Brain microvascular endothelial cell (primary cell): ENCODE measurements at regions not wholly inside any gene's neighbourhood (a gene's known extent, or its start where the extent isn't known, plus 50 kb on each side); places are given as distances from the start of the nearest gene placed in this dataset.
A peak's percentile ranks its signal among the peaks of the same experiment; 100 is the strongest.
"Not testable (repeated sequence)": the region's sequence is repeated elsewhere in the genome, so short reads cannot be mapped to it uniquely, and the experiment has no call there.

Experiments
- DNase-seq: peaks from one replicate; pipeline ENCODE4 v3.0.0-alpha.2; 2020
- H3K27ac ChIP-seq: fragments of 250-450 bp; sonication (Bioruptor Pico); 2 replicates; pipeline ENCODE4 v1.5.1; 2020; ENCODE audit warnings: mild to moderate bottlenecking, moderate library complexity
- H3K27me3 ChIP-seq: fragments of 250-450 bp; sonication (Bioruptor Pico); replicated peaks from 2 replicates; pipeline ENCODE4 v1.5.1; 2020; ENCODE audit warnings: mild to moderate bottlenecking
- H3K36me3 ChIP-seq: fragments of 250-450 bp; sonication (Bioruptor Pico); replicated peaks from 2 replicates; pipeline ENCODE4 v1.5.1; 2020; ENCODE audit warnings: mild to moderate bottlenecking
- H3K4me3 ChIP-seq: 2 replicates; pipeline ENCODE4 v1.5.1; 2011; ENCODE audit warnings: low read depth, mild to moderate bottlenecking, control low read depth, low read length, moderate library complexity
- CTCF ChIP-seq: IDR thresholded peaks from 2 replicates; pipeline ENCODE4 v1.5.1; 2011; ENCODE audit warnings: low read depth, mild to moderate bottlenecking, moderate library complexity, low read length, control low read depth, inconsistent platforms; ENCODE audit errors: missing control alignments
- in situ Hi-C: cut with HindIII; loops from 2 replicates; pipeline ENCODE4 v1.10.0; 2017; ENCODE audit warnings: low sequenced_read_pairs, low pct_ligation_motif_present

DNA sequence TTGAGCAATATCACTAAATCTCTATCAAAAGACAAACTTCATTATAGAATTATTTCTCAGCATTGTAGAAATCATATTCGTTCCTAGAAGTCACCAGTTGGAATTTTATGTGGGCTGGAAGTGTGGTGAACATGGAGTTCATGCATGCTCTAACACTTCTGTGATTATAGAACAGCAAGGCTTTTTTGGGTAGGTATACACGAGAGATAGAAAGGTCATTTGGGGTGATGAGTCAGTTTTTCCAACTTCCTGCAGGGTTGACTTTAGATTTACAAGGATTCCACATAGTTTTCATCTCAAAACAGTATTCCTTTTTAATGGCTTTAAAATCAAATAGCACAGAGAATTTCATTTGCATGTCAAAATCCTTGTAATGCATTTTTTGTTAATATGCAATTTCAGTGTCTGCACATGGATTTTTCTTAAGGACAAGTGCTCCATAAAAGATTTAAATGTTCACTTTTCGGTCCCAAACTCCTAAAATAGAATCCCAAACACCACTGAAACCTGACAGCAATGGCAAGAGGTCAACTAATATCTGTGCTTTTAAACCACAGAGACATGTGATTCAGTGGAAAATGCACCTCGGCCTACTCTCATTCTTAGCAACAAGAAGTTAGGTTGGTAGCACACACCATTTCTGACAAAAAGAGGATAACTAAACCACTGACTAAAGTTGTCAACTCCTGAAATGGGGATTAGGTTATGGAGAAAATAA, 211.0 kb downstream of the MOXD1 start:
- no peak for TF ChIP-seq CTCF
- in situ Hi-C loops = no loop called here

DNA sequence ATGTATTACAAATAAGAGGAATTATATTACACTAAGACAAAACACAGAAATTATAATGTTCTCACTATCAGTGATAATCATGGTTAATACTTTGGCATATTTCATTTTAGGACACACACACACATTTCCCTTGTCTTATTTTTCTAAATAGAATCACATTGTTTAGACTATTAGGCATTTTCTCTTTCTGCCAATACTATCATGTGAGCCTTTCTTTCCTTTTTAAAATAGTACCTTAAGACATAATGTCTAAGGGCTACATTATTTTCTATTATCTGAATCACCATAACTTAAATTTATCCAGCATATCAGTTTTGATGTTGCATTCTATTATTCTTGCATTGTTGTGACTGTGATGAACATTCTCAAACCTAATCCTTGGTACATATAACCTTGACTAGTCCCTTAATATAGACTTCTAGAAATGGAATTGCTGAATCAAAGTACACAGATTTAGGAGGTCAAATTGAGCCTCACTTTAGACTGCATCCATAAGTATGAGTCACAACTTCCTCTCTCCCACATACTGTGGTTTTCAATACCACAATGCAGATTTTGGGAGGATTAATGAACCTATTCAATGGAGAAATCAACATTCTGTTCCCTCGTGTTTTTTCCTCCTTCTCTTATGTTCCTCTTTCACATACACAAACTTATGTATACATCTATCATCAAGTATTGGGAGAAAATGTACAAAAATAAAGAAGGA, 212.6 kb downstream of the MOXD1 start:
- no peak overlapping the region for H3K4me3 ChIP-seq
- in situ Hi-C loops = no loop called here
- DNase-seq = peak; percentile 47
- peak overlapping the region; percentile 35 for H3K27ac ChIP-seq
- no peak for TF ChIP-seq CTCF
- no peaks in the 10 kb centered on the region for H3K36me3 ChIP-seq
- no peaks in the 10 kb centered on the region for H3K27me3 ChIP-seq

More for the DNA sequence above, 211.0 kb downstream of the MOXD1 start:
- peak; percentile 45 for DNase-seq
- H3K36me3 ChIP-seq = no peaks in the 10 kb centered on the region
- H3K27me3 ChIP-seq = no peaks in the 10 kb centered on the region
- H3K4me3 ChIP-seq = no peak overlapping the region
- H3K27ac ChIP-seq = peak overlapping the region; percentile 53

DNA sequence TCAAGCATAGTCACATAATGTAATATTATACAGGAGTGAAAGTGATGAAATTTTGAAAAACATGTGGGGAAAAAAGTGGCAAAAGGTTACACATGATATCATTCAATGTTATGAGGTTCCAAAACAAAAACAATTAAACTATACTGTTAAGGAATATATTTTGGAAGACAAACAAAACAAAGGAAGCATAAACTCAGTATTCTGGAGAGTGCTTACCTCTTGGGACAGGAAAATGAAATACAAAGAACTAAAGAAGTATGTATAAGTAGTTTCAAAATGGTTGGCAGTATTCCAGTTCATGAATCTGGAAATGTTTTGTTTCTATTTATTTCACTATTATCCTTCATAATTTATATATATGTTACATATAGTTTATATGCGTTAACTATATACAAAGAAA, 213.5 kb downstream of the MOXD1 start:
- in situ Hi-C loops = no loop called here
- Histone ChIP-seq H3K27me3 (no peaks in the 10 kb centered on the region), H3K27ac (no peak overlapping the region), H3K36me3 (no peaks in the 10 kb centered on the region), H3K4me3 (no peak overlapping the region)
- no peak for TF ChIP-seq CTCF
- DNase-seq = no peak

DNA sequence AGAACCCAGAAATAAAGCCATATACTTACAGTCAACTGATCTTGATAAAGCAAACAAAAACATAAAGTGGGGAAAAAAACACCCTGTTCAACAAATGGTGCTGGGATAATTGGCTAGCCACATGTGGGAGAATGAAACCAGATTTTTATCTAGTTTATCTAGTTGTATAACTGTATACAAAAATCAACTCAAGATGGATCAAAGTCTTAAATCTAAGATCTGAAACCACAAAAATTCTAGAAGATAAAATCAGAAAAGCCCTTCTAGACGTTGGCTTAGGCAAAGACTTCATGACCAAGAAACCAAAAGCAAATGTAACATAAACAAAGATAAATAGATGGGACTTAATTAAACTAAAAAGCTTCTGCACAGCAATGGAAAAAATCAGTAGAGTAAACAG, 216.3 kb downstream of the MOXD1 start:
- in situ Hi-C loops, H3K27ac ChIP-seq, DNase-seq: not testable (repeated sequence)

GRCh38 chr6:132179955-132180354, 221.3 kb downstream of the MOXD1 start:
- Histone ChIP-seq H3K27me3 (no peaks in the 10 kb centered on the region), H3K27ac (no peak overlapping the region), H3K4me3 (no peak overlapping the region), H3K36me3 (no peaks in the 10 kb centered on the region)
- TF ChIP-seq CTCF = no peak
- in situ Hi-C loops = no loop called here
- no peak for DNase-seq

More for the DNA sequence above, 216.3 kb downstream of the MOXD1 start:
- not testable (repeated sequence) for H3K4me3 ChIP-seq, H3K27me3 ChIP-seq, H3K36me3 ChIP-seq

DNA sequence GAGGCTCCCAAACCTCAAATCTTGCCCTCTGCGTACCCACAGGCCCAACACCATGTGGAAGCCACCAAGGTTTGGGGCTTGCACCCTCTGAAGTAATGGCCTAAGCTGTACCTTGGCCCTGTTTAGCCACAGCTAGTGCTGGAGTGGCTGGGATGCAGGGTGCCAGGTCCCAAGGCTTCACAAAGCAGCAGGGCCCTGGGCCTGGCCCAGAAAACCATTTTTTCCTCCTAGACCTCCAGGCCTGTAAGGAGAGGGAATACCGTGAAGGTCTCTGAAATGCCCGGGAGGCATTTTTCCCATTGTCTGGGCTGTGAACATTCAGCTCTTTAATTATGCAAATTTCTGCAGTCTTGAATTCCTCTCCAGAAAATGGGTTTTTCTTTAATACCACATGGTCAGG, 223.7 kb upstream of the CCN2 start:
- in situ Hi-C loops = no loop called here
- no peaks in the 10 kb centered on the region for H3K27me3 ChIP-seq
- TF ChIP-seq CTCF = no peak
- H3K4me3 ChIP-seq = no peak overlapping the region
- DNase-seq = no peak
- H3K36me3 ChIP-seq = no peaks in the 10 kb centered on the region
- no peak overlapping the region for H3K27ac ChIP-seq
